ENCODE measurements at regions not wholly inside any gene's neighbourhood (a gene's known extent, or its start where the extent isn't known, plus 50 kb on each side); places are given as distances from the start of the nearest gene placed in this dataset.

GRCh38 chr4:35963974-35964515 lies 280.3 kb downstream of the ARAP2 start:
- ATAC-seq: no peak
- no TSS peak for BruUV-seq (replicated peaks)

GRCh38 chr4:35965300-35965699 lies 279.0 kb downstream of the ARAP2 start:
- Histone ChIP-seq H3K27ac (ENCODE audit: low read length) (no peak overlapping the region), H3K4me3 (ENCODE audit: low read depth in 2 of 2, low read length in 2 of 2) (no peak overlapping the region), H3K27me3 (ENCODE audit: control insufficient read depth, insufficient read depth, low read length) (no peaks in the 10 kb centered on the region), H3K4me1 (ENCODE audit: control insufficient read depth, insufficient read depth, low read length) (no peaks in the 10 kb centered on the region), H3K36me3 (ENCODE audit: control insufficient read depth, insufficient read depth, low read length) (no peaks in the 10 kb centered on the region), H3K9me3 (ENCODE audit: control insufficient read depth, insufficient read depth, low read depth, low read length) (no peaks in the 10 kb centered on the region)
- no peak for ATAC-seq
- BruUV-seq (replicated peaks): no TSS peak
- ChIA-PET CTCF (no interaction called here), POLR2A (no interaction called here)
- no peak for DNase-seq (ENCODE audit: low read depth, low spot score)
- in situ Hi-C loops (cut with HindIII; ENCODE audit: low pct_unique_long_range_greater_than_20kb, low sequenced_read_pairs) (no loop called here), intact Hi-C loops (cut with micrococcal nuclease; ENCODE audit: unreplicated experiment) (no loop called here)
- TF ChIP-seq CTCF (IDR thresholded peaks at IDR 0.05) (no peak), POLR2AphosphoS5 (IDR thresholded peaks at IDR 0.05; ENCODE audit: low read depth, low read length) (no peak), SIN3A (IDR thresholded peaks at IDR 0.05; ENCODE audit: borderline replicate concordance, insufficient read depth, low read depth, low read length) (no peak), TCF7L2 (IDR thresholded peaks at IDR 0.05; ENCODE audit: low read depth, low read length) (no peak), REST (IDR thresholded peaks at IDR 0.05; ENCODE audit: insufficient read depth in 1 of 2, low read depth in 2 of 2, low read length in 1 of 2) (no peak)

More at GRCh38 chr4:35963974-35964515, 280.3 kb downstream of the ARAP2 start:
- Histone ChIP-seq H3K4me3 (ENCODE audit: low read depth in 2 of 2, low read length in 2 of 2) (no peak overlapping the region), H3K27ac (ENCODE audit: low read length) (no peak overlapping the region), H3K36me3 (ENCODE audit: control insufficient read depth, insufficient read depth, low read length) (no peaks in the 10 kb centered on the region), H3K9me3 (ENCODE audit: control insufficient read depth, insufficient read depth, low read depth, low read length) (no peaks in the 10 kb centered on the region), H3K27me3 (ENCODE audit: control insufficient read depth, insufficient read depth, low read length) (no peaks in the 10 kb centered on the region), H3K4me1 (ENCODE audit: control insufficient read depth, insufficient read depth, low read length) (no peaks in the 10 kb centered on the region)
- intact Hi-C loops (cut with micrococcal nuclease; ENCODE audit: unreplicated experiment): no loop called here
- in situ Hi-C loops (cut with HindIII; ENCODE audit: low pct_unique_long_range_greater_than_20kb, low sequenced_read_pairs): no loop called here
- TF ChIP-seq POLR2AphosphoS5 (IDR thresholded peaks at IDR 0.05; ENCODE audit: low read depth, low read length) (no peak), SIN3A (IDR thresholded peaks at IDR 0.05; ENCODE audit: borderline replicate concordance, insufficient read depth, low read depth, low read length) (no peak), TCF7L2 (IDR thresholded peaks at IDR 0.05; ENCODE audit: low read depth, low read length) (no peak), CTCF (IDR thresholded peaks at IDR 0.05) (no peak), REST (IDR thresholded peaks at IDR 0.05; ENCODE audit: insufficient read depth in 1 of 2, low read depth in 2 of 2, low read length in 1 of 2) (no peak)
- no peak for DNase-seq (ENCODE audit: low read depth, low spot score)
- ChIA-PET POLR2A (no interaction called here), CTCF (no interaction called here)

Data from Panc1 (cell line).